Smooth muscle cell (in vitro differentiated cells): ENCODE measurements at regions not wholly inside any gene's neighbourhood (a gene's known extent, or its start where the extent isn't known, plus 50 kb on each side); places are given as distances from the start of the nearest gene placed in this dataset.

ENCODE experiments used
- DNase-seq: peaks from one replicate; lab custom pipeline; 2025; ENCODE audit not compliant: unreplicated experiment; lab: John Stamatoyannopoulos, UW
- H2AFZ ChIP-seq: fragments of 200-600 bp; sonication (generic); 2 replicates; pipeline ENCODE4 v1.6.0; 2016; ENCODE audit warnings: antibody characterized with exemption, low read depth, mild to moderate bottlenecking
- H3F3A ChIP-seq: fragments of 200-600 bp; sonication (generic); 2 replicates; pipeline ENCODE4 v1.6.0; 2017; ENCODE audit warnings: antibody characterized with exemption, low read depth
- H3K27ac ChIP-seq: fragments of 200-600 bp; sonication (generic); 2 replicates; pipeline ENCODE4 v1.5.1; 2016; ENCODE audit warnings: low read depth, mild to moderate bottlenecking
- H3K27me3 ChIP-seq: fragments of 200-600 bp; sonication (generic); 2 replicates; pipeline ENCODE4 v1.6.1; 2016; ENCODE audit warnings: low read depth, mild to moderate bottlenecking
- H3K36me3 ChIP-seq: fragments of 200-600 bp; sonication (generic); 2 replicates; pipeline ENCODE4 v1.5.1; 2016; ENCODE audit warnings: low read depth
- H3K4me1 ChIP-seq: fragments of 200-600 bp; sonication (generic); 2 replicates; pipeline ENCODE4 v1.5.1; 2016; ENCODE audit warnings: low read depth
- H3K4me2 ChIP-seq: fragments of 200-600 bp; sonication (generic); 2 replicates; pipeline ENCODE4 v1.6.0; 2016; ENCODE audit warnings: mild to moderate bottlenecking
- H3K4me3 ChIP-seq: fragments of 200-600 bp; sonication (generic); 2 replicates; pipeline ENCODE4 v1.5.1; 2016; ENCODE audit warnings: mild to moderate bottlenecking
- H3K79me2 ChIP-seq: fragments of 200-600 bp; sonication (generic); 2 replicates; pipeline ENCODE4 v1.6.0; 2016; ENCODE audit warnings: low read depth, mild to moderate bottlenecking
- H3K9ac ChIP-seq: fragments of 200-600 bp; sonication (generic); 2 replicates; pipeline ENCODE4 v1.6.0; 2016; ENCODE audit warnings: low read depth
- H3K9me3 ChIP-seq: fragments of 200-600 bp; sonication (generic); replicated peaks from 2 replicates; pipeline ENCODE4 v1.5.1; 2016; ENCODE audit warnings: low read depth
- H4K20me1 ChIP-seq: fragments of 200-600 bp; sonication (generic); 2 replicates; pipeline ENCODE4 v1.6.0; 2016; ENCODE audit warnings: low read depth
- CTCF ChIP-seq: fragments of 200-600 bp; sonication (generic); IDR thresholded peaks from 2 replicates; pipeline ENCODE4 v1.5.1; 2017; ENCODE audit warnings: borderline replicate concordance, mild to moderate bottlenecking, antibody characterized with exemption; ENCODE audit not compliant: insufficient read depth, poor library complexity, severe bottlenecking
- WGBS: methylation state at CpG from one replicate; pipeline ENCODE4 v1.1.7; 2016; ENCODE audit warnings: low lambda C conversion rate; 5-methylcytosine and 5-hydroxymethylcytosine counted together

GRCh38 chr5:155773680-155774079 is 553.3 kb upstream of the SGCD start:
- H3K27me3 ChIP-seq = no peaks in the 10 kb centered on the region
- no peak overlapping the region for H2AFZ ChIP-seq
- no peak overlapping the region for H3K4me2 ChIP-seq
- no peaks in the 10 kb centered on the region for H3K4me1 ChIP-seq
- TF ChIP-seq CTCF = no peak
- H3F3A ChIP-seq = no peaks in the 10 kb centered on the region
- H4K20me1 ChIP-seq = no peaks in the 10 kb centered on the region
- H3K9me3 ChIP-seq = no peaks in the 10 kb centered on the region
- no peaks in the 10 kb centered on the region for H3K36me3 ChIP-seq
- H3K79me2 ChIP-seq = no peaks in the 10 kb centered on the region
- DNase-seq = no peak
- H3K9ac ChIP-seq = no peak overlapping the region
- no peak overlapping the region for H3K27ac ChIP-seq
- WGBS = 90% methylated on average over 2 of the region's 2 CpGs
- no peak overlapping the region for H3K4me3 ChIP-seq

DNA sequence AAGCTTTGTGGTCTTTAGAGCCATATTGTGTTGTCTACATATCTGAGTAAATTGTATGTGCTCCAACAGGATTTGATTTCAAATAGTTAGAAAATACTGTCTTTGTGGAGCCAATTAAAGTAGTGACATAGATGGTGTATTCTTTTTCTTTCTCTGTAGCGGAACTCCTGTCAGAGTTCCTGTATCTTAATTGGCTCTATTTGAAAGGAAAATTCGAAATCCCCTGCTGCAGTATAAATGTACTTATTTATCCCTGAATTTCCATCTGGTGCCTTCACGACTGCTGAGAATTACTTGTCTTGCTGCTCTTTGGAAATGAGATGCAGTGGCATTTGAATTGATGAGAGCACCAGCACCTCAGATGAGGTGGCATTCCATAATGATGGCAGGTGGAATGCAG is 546.7 kb upstream of the SGCD start:
- H3K79me2 ChIP-seq = no peaks in the 10 kb centered on the region
- H2AFZ ChIP-seq = no peak overlapping the region
- no peak overlapping the region for H3K4me3 ChIP-seq
- 87% methylated on average over 3 of the region's 3 CpGs for WGBS
- H3K27me3 ChIP-seq = no peaks in the 10 kb centered on the region
- H3K27ac ChIP-seq = no peak overlapping the region
- H3K4me2 ChIP-seq = no peak overlapping the region
- H3K9me3 ChIP-seq = no peaks in the 10 kb centered on the region
- no peaks in the 10 kb centered on the region for H3K36me3 ChIP-seq
- no peaks in the 10 kb centered on the region for H4K20me1 ChIP-seq
- no peak overlapping the region for H3K9ac ChIP-seq
- no peak for DNase-seq
- H3F3A ChIP-seq = no peaks in the 10 kb centered on the region
- TF ChIP-seq CTCF = no peak
- no peaks in the 10 kb centered on the region for H3K4me1 ChIP-seq

- no peak overlapping the region for H3K9ac ChIP-seq
- TF ChIP-seq CTCF = no peak
- H2AFZ ChIP-seq = no peak overlapping the region
- no peaks in the 10 kb centered on the region for H3K79me2 ChIP-seq
- H4K20me1 ChIP-seq = no peaks in the 10 kb centered on the region
- H3K4me1 ChIP-seq = no peaks in the 10 kb centered on the region
- no peaks in the 10 kb centered on the region for H3K9me3 ChIP-seq
- 90% methylated on average over 1 of the region's 1 CpG for WGBS
- no peak for DNase-seq
- no peak overlapping the region for H3K27ac ChIP-seq
- no peak overlapping the region for H3K4me3 ChIP-seq
- H3K4me2 ChIP-seq = no peak overlapping the region
- no peaks in the 10 kb centered on the region for H3K36me3 ChIP-seq
- H3K27me3 ChIP-seq = no peaks in the 10 kb centered on the region
- no peaks in the 10 kb centered on the region for H3F3A ChIP-seq
Measured at GRCh38 chr5:155783246-155783645, 543.7 kb upstream of the SGCD start.

DNA sequence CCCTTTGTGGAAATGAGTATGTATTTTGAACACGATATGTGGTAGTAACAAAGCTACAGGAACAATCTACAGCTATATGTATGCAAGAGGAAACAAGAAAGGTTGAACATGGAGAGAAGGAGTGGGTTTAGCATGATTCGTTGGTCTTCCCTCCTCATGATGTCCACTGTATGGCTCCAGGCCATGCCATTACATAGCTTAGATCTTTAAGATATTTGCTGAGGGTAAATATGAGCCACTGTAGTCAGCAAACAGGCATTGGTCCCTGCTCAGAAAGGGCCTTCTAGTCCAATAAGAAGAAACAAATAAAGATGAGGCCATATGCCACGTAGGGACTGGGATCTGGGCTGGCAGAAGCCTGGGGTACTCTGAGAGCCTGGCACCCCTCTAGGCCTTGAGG is 543.2 kb upstream of the SGCD start:
- Histone ChIP-seq H3K4me3 (no peak overlapping the region), H3K27ac (no peak overlapping the region), H2AFZ (no peak overlapping the region), H4K20me1 (no peaks in the 10 kb centered on the region), H3K9ac (no peak overlapping the region), H3K4me2 (no peak overlapping the region), H3K79me2 (no peaks in the 10 kb centered on the region), H3K27me3 (no peaks in the 10 kb centered on the region), H3F3A (no peaks in the 10 kb centered on the region), H3K4me1 (no peaks in the 10 kb centered on the region), H3K36me3 (no peaks in the 10 kb centered on the region), H3K9me3 (no peaks in the 10 kb centered on the region)
- TF ChIP-seq CTCF = no peak
- no peak for DNase-seq
- WGBS = 87% methylated on average over 3 of the region's 3 CpGs
